ENCODE measurements at regions not wholly inside any gene's neighbourhood (a gene's known extent, or its start where the extent isn't known, plus 50 kb on each side); places are given as distances from the start of the nearest gene placed in this dataset.

DNA sequence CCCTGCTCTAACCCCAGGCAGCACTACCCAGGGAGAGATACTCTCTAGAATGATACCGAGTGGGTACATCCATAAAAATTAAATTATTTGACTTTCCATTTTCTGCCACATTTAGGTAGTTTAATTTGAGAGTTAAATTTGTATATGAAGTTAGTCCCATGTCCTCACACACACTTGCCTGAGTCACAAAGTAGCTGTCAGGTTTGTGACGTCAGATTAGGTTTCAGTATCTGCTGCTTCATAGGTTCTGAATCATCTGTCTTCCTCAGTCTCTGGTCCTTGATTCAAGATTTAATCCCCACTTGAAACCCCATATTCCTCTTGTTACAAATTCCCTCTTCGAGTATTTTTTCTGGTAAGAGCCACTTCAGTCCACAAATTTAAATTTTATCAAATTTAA lies 738.6 kb upstream of the FAM98A start:
- no peak for TF ChIP-seq EP300 (IDR thresholded peaks at IDR 0.05; ENCODE audit: borderline replicate concordance in 1 of 2, low read depth in 2 of 2, low read length in 2 of 2)
- TF ChIP-seq SP1 (IDR thresholded peaks at IDR 0.05; ENCODE audit: low read depth, low read length), result no peak
- TF ChIP-seq, protein P1, sequence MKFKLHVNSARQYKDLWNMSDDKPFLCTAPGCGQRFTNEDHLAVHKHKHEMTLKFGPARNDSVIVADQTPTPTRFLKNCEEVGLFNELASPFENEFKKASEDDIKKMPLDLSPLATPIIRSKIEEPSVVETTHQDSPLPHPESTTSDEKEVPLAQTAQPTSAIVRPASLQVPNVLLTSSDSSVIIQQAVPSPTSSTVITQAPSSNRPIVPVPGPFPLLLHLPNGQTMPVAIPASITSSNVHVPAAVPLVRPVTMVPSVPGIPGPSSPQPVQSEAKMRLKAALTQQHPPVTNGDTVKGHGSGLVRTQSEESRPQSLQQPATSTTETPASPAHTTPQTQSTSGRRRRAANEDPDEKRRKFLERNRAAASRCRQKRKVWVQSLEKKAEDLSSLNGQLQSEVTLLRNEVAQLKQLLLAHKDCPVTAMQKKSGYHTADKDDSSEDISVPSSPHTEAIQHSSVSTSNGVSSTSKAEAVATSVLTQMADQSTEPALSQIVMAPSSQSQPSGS (IDR thresholded peaks at IDR 0.05; ENCODE audit: low read length), result no peak
- no peak for TF ChIP-seq POLR2AphosphoS5 (IDR thresholded peaks at IDR 0.05; ENCODE audit: low read depth, low read length)
- TF ChIP-seq, protein P2, sequence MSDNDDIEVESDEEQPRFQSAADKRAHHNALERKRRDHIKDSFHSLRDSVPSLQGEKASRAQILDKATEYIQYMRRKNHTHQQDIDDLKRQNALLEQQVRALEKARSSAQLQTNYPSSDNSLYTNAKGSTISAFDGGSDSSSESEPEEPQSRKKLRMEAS (IDR thresholded peaks at IDR 0.05), result no peak
- TF ChIP-seq, protein P3, sequence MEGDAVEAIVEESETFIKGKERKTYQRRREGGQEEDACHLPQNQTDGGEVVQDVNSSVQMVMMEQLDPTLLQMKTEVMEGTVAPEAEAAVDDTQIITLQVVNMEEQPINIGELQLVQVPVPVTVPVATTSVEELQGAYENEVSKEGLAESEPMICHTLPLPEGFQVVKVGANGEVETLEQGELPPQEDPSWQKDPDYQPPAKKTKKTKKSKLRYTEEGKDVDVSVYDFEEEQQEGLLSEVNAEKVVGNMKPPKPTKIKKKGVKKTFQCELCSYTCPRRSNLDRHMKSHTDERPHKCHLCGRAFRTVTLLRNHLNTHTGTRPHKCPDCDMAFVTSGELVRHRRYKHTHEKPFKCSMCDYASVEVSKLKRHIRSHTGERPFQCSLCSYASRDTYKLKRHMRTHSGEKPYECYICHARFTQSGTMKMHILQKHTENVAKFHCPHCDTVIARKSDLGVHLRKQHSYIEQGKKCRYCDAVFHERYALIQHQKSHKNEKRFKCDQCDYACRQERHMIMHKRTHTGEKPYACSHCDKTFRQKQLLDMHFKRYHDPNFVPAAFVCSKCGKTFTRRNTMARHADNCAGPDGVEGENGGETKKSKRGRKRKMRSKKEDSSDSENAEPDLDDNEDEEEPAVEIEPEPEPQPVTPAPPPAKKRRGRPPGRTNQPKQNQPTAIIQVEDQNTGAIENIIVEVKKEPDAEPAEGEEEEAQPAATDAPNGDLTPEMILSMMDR (IDR thresholded peaks at IDR 0.05; ENCODE audit: control extremely low read depth in 1 of 3, insufficient read depth in 1 of 3, low read depth in 1 of 3, low read length in 3 of 3), result no peak
- no peak for TF ChIP-seq NRF1 (IDR thresholded peaks at IDR 0.05; ENCODE audit: low read depth, low read length)
- no peak for TF ChIP-seq SIN3A (conservative IDR thresholded peaks at IDR 0.05 in 1 of 2, IDR thresholded peaks at IDR 0.05 in 1 of 2; ENCODE audit: low read depth in 1 of 2, low read length in 2 of 2)
- TF ChIP-seq HDAC2 (IDR thresholded peaks at IDR 0.05; ENCODE audit: borderline replicate concordance in 1 of 2, low read depth in 2 of 2, low read length in 2 of 2), result no peak
- no peak for TF ChIP-seq SRF (IDR thresholded peaks at IDR 0.05; ENCODE audit: low read depth, low read length)
- TF ChIP-seq GABPA (IDR thresholded peaks at IDR 0.05; ENCODE audit: borderline replicate concordance, insufficient read depth, low read length), result no peak
- no peak for TF ChIP-seq CEBPB (IDR thresholded peaks at IDR 0.05; ENCODE audit: low read depth, low read length)
- no peak for TF ChIP-seq TAF1 (IDR thresholded peaks at IDR 0.05; ENCODE audit: low read depth, low read length)
- TF ChIP-seq CBX5 (IDR thresholded peaks at IDR 0.05; ENCODE audit: low read depth, low read length), result no peak

All from H1 (cell line).